ENCODE measurements at regions not wholly inside any gene's neighbourhood (a gene's known extent, or its start where the extent isn't known, plus 50 kb on each side); places are given as distances from the start of the nearest gene placed in this dataset.

DNA sequence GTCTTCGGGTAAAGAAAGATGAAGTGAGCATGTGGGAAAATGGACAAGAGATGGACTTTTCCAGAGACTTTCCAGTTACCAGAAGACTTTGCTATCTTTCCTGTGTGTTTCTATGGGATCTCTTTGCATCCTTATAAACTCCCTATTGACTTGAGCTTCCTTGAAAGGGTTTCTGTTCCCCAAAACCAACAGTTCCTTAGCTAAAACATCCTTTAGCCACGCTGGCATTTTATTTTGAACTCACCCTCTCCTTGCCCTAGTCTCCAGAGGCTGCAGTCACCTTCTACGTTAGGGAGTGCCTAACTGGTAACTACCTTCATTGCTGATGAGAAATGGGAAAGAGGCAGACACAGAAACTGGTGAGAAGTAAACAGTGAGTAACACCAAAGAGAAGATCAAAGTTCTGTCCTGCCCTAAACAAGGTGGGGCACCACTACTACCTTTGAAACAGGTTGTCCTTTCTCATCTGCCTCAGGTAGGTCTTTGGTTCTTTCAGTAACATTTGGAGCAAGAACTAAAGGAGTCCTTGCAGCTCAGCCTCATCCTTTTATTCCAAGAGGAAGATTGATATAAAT is 402.9 kb downstream of the ENC1 start:
- no peak overlapping the region for H3K4me2 ChIP-seq (ENCODE audit: low read depth, low read length)
- no peak overlapping the region for H3K27ac ChIP-seq (ENCODE audit: low read length)
- no peaks in the 10 kb centered on the region for H3K36me3 ChIP-seq (replicated peaks; ENCODE audit: insufficient read depth, low read length)
- H3K27me3 ChIP-seq (replicated peaks; ENCODE audit: insufficient read depth, low read length) = no peaks in the 10 kb centered on the region
- no peak overlapping the region for H3K9ac ChIP-seq (ENCODE audit: low read length)
- DNase-seq = no peak
- H3K9me3 ChIP-seq (replicated peaks; ENCODE audit: insufficient read depth, low read length) = no peaks in the 10 kb centered on the region
- no peaks in the 10 kb centered on the region for H3K79me2 ChIP-seq (ENCODE audit: low read length)
- no peaks in the 10 kb centered on the region for H4K20me1 ChIP-seq (ENCODE audit: insufficient read depth, low read length)
- no peaks in the 10 kb centered on the region for H3K9me2 ChIP-seq (replicated peaks; ENCODE audit: insufficient read depth, low read length)
- no peaks in the 10 kb centered on the region for H3F3A ChIP-seq (ENCODE audit: insufficient read depth, low read length)
- H3K4me1 ChIP-seq (ENCODE audit: low read length) = peaks cover 18% of the 10 kb centered on the region
- no peak overlapping the region for H3K4me3 ChIP-seq (ENCODE audit: low read length)
- no peak overlapping the region for H2AFZ ChIP-seq (ENCODE audit: low read length)
- TF ChIP-seq, protein P1, sequence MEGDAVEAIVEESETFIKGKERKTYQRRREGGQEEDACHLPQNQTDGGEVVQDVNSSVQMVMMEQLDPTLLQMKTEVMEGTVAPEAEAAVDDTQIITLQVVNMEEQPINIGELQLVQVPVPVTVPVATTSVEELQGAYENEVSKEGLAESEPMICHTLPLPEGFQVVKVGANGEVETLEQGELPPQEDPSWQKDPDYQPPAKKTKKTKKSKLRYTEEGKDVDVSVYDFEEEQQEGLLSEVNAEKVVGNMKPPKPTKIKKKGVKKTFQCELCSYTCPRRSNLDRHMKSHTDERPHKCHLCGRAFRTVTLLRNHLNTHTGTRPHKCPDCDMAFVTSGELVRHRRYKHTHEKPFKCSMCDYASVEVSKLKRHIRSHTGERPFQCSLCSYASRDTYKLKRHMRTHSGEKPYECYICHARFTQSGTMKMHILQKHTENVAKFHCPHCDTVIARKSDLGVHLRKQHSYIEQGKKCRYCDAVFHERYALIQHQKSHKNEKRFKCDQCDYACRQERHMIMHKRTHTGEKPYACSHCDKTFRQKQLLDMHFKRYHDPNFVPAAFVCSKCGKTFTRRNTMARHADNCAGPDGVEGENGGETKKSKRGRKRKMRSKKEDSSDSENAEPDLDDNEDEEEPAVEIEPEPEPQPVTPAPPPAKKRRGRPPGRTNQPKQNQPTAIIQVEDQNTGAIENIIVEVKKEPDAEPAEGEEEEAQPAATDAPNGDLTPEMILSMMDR (IDR thresholded peaks at IDR 0.05; ENCODE audit: low read length) = no peak
- TF ChIP-seq EZH2phosphoT487 (IDR thresholded peaks at IDR 0.05; ENCODE audit: low read length) (no peak), EZH2 (optimal IDR thresholded peaks at IDR 0.05; ENCODE audit: low read depth, low read length) (no peak)

DNA sequence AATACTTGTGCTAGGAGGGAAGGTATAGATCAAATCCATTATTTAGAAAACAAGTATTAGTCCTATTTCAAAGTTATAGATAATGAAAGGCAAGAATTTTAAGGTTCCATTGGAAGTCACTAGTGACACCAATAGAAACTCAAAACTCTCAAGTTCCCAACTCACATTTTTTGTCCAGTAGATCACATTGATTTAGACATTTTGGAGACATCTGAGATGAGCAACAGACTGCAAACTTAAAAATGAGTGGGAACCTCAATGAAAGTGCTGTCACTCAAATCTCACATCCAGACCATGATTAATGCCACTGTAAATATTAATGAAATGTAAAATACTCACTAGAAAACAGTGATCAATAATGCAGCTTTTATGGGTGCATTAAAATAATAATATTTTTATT is 405.0 kb downstream of the ENC1 start:
- Histone ChIP-seq H3K4me2 (ENCODE audit: low read depth, low read length) (no peak overlapping the region), H3K9me3 (replicated peaks; ENCODE audit: insufficient read depth, low read length) (no peaks in the 10 kb centered on the region), H4K20me1 (ENCODE audit: insufficient read depth, low read length) (no peaks in the 10 kb centered on the region), H3K9me2 (replicated peaks; ENCODE audit: insufficient read depth, low read length) (no peaks in the 10 kb centered on the region), H3K4me3 (ENCODE audit: low read length) (no peak overlapping the region), H3K27ac (ENCODE audit: low read length) (no peak overlapping the region), H3K9ac (ENCODE audit: low read length) (no peak overlapping the region), H3F3A (ENCODE audit: insufficient read depth, low read length) (no peaks in the 10 kb centered on the region), H2AFZ (ENCODE audit: low read length) (no peak overlapping the region), H3K79me2 (ENCODE audit: low read length) (no peaks in the 10 kb centered on the region), H3K27me3 (replicated peaks; ENCODE audit: insufficient read depth, low read length) (no peaks in the 10 kb centered on the region), H3K36me3 (replicated peaks; ENCODE audit: insufficient read depth, low read length) (no peaks in the 10 kb centered on the region), H3K4me1 (ENCODE audit: low read length) (peaks cover 2% of the 10 kb centered on the region; the same call in 1 of the 2 replicates)
- no peak for DNase-seq
- TF ChIP-seq, protein P1 (IDR thresholded peaks at IDR 0.05; ENCODE audit: low read length) = no peak
- TF ChIP-seq EZH2 (optimal IDR thresholded peaks at IDR 0.05; ENCODE audit: low read depth, low read length) (no peak), EZH2phosphoT487 (IDR thresholded peaks at IDR 0.05; ENCODE audit: low read length) (no peak)

DNA sequence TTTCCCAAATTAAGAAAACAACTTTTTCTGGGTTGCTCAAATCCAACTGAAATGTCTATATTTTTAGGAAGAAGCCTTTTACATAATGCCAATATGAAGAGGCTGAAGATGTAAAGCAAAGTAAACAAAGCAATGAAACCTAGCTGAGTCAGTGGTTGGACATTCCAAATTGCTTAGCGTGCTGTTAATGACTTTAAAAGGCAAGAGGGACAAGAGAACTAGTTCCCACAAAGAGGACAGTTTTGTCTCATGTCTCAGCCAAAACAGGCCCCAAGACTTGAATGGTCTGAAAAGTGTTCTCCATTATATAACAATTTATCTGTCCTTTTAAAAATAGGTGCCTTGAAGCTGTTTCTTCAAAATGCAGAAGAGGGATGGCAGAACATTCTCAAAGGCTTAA is 407.0 kb downstream of the ENC1 start:
- no peak overlapping the region for H3K4me2 ChIP-seq (ENCODE audit: low read depth, low read length)
- no peaks in the 10 kb centered on the region for H3K36me3 ChIP-seq (replicated peaks; ENCODE audit: insufficient read depth, low read length)
- H3K9ac ChIP-seq (ENCODE audit: low read length) = no peak overlapping the region
- no peaks in the 10 kb centered on the region for H3K4me1 ChIP-seq (ENCODE audit: low read length)
- DNase-seq = no peak
- H3K4me3 ChIP-seq (ENCODE audit: low read length) = no peak overlapping the region
- H3K27me3 ChIP-seq (replicated peaks; ENCODE audit: insufficient read depth, low read length) = no peaks in the 10 kb centered on the region
- no peaks in the 10 kb centered on the region for H3K79me2 ChIP-seq (ENCODE audit: low read length)
- H3K27ac ChIP-seq (ENCODE audit: low read length) = no peak overlapping the region
- H3K9me2 ChIP-seq (replicated peaks; ENCODE audit: insufficient read depth, low read length) = no peaks in the 10 kb centered on the region
- no peaks in the 10 kb centered on the region for H4K20me1 ChIP-seq (ENCODE audit: insufficient read depth, low read length)
- H3K9me3 ChIP-seq (replicated peaks; ENCODE audit: insufficient read depth, low read length) = no peaks in the 10 kb centered on the region
- no peaks in the 10 kb centered on the region for H3F3A ChIP-seq (ENCODE audit: insufficient read depth, low read length)
- H2AFZ ChIP-seq (ENCODE audit: low read length) = no peak overlapping the region
- TF ChIP-seq, protein P1 (IDR thresholded peaks at IDR 0.05; ENCODE audit: low read length) = no peak
- TF ChIP-seq EZH2phosphoT487 (IDR thresholded peaks at IDR 0.05; ENCODE audit: low read length) (no peak), EZH2 (optimal IDR thresholded peaks at IDR 0.05; ENCODE audit: low read depth, low read length) (no peak)
